ENCODE measurements at regions not wholly inside any gene's neighbourhood (a gene's known extent, or its start where the extent isn't known, plus 50 kb on each side); places are given as distances from the start of the nearest gene placed in this dataset.

DNA sequence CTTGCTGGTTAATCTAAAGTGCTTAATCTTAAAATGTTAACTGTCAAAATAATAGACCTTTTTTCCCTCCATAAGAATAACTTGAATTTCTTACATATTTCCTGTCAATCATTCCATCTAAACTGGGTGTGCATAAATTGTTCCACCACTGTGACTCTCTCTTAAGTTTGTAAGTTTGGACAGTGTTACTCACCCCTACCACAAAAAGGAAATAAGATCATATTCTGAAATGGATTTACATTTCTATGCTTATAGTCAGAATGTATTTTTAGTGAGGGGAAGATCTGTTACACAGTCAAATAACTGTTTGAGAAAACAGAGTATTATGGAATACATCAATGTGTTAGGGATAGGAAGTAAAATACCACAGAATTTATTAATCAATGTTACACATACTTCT, 109.6 kb upstream of the DPYD start:
- in situ Hi-C loops (cut with HindIII; ENCODE audit: low sequenced_read_pairs), result no loop called here
- H3K4me3 ChIP-seq (ENCODE audit: low read depth, low read length), result no peak overlapping the region
- no peak for DNase-seq (ENCODE audit: low read depth)
- TF ChIP-seq, protein P1, sequence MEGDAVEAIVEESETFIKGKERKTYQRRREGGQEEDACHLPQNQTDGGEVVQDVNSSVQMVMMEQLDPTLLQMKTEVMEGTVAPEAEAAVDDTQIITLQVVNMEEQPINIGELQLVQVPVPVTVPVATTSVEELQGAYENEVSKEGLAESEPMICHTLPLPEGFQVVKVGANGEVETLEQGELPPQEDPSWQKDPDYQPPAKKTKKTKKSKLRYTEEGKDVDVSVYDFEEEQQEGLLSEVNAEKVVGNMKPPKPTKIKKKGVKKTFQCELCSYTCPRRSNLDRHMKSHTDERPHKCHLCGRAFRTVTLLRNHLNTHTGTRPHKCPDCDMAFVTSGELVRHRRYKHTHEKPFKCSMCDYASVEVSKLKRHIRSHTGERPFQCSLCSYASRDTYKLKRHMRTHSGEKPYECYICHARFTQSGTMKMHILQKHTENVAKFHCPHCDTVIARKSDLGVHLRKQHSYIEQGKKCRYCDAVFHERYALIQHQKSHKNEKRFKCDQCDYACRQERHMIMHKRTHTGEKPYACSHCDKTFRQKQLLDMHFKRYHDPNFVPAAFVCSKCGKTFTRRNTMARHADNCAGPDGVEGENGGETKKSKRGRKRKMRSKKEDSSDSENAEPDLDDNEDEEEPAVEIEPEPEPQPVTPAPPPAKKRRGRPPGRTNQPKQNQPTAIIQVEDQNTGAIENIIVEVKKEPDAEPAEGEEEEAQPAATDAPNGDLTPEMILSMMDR (IDR thresholded peaks at IDR 0.05; ENCODE audit: low read depth, low read length, missing control alignments), result no peak

GRCh38 chr1:98028800-98029199, 108.0 kb upstream of the DPYD start:
- no peak for DNase-seq (ENCODE audit: low read depth)
- H3K4me3 ChIP-seq (ENCODE audit: low read depth, low read length), result no peak overlapping the region
- in situ Hi-C loops (cut with HindIII; ENCODE audit: low sequenced_read_pairs), result no loop called here
- TF ChIP-seq, protein P1 (IDR thresholded peaks at IDR 0.05; ENCODE audit: low read depth, low read length, missing control alignments), result no peak

DNA sequence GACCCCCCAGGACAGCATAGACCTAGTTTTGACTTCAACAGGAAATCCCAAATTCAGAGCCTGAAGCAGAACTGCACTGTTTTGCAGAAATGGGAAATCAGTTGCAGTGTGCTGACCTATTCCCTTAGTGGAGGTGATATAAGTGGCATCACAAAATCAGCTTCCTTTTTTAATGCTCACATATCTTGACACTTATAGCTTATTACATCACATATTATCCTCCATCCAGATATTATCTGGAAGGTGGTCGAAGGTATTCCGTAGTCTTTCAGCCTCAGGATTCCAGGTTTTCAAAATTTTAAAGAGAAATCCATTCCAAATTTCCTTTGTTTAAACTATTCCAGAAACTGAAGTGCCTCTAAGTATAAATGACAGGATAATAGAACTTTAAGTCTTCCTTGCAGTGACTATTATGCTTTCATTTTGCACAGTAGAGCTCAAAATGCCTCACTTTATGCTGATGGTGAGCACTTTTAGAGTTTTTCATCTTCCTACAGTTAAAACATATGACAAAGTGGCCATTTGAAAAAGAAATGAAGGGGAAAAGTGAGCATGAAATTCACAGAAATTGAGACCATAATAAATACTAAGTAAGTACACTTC, 106.4 kb upstream of the DPYD start:
- DNase-seq (ENCODE audit: low read depth), result no peak
- in situ Hi-C loops (cut with HindIII; ENCODE audit: low sequenced_read_pairs), result no loop called here
- TF ChIP-seq, protein P1 (IDR thresholded peaks at IDR 0.05; ENCODE audit: low read depth, low read length, missing control alignments), result no peak
- H3K4me3 ChIP-seq (ENCODE audit: low read depth, low read length), result no peak overlapping the region

GRCh38 chr1:98025858-98026257, 105.0 kb upstream of the DPYD start:
- H3K4me3 ChIP-seq (ENCODE audit: low read depth, low read length), result no peak overlapping the region
- TF ChIP-seq, protein P1 (IDR thresholded peaks at IDR 0.05; ENCODE audit: low read depth, low read length, missing control alignments), result no peak
- DNase-seq (ENCODE audit: low read depth), result no peak
- in situ Hi-C loops (cut with HindIII; ENCODE audit: low sequenced_read_pairs), result no loop called here

GRCh38 chr1:98021126-98021525, 100.3 kb upstream of the DPYD start:
- H3K4me3 ChIP-seq (ENCODE audit: low read depth, low read length), result no peak overlapping the region
- in situ Hi-C loops (cut with HindIII; ENCODE audit: low sequenced_read_pairs), result no loop called here
- TF ChIP-seq, protein P1 (IDR thresholded peaks at IDR 0.05; ENCODE audit: low read depth, low read length, missing control alignments), result no peak
- no peak for DNase-seq (ENCODE audit: low read depth)

DNA sequence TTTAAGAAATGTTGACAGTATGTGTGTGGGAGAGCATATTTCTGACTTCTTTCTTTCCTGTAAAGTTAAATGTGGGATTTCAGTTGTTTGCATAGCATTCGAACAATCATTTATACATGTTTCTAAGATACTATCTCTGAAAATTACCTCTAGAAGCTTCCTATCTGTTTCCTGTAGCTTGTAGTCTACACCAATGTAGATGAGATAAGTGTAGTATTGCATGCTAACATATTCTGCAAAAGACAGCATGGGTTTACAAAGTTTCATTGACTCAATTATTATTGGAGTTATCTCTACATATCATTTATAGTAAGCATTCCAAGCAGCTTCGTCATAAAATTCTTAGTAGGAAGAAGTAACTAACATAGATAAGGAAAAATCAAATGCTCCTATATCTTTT, 98.9 kb upstream of the DPYD start:
- TF ChIP-seq, protein P1 (IDR thresholded peaks at IDR 0.05; ENCODE audit: low read depth, low read length, missing control alignments), result no peak
- H3K4me3 ChIP-seq (ENCODE audit: low read depth, low read length), result no peak overlapping the region
- no peak for DNase-seq (ENCODE audit: low read depth)
- in situ Hi-C loops (cut with HindIII; ENCODE audit: low sequenced_read_pairs), result no loop called here
